8988T (cell line): ENCODE measurements at regions not wholly inside any gene's neighbourhood (a gene's known extent, or its start where the extent isn't known, plus 50 kb on each side); places are given as distances from the start of the nearest gene placed in this dataset.
"Not testable (repeated sequence)": the region's sequence is repeated elsewhere in the genome, so short reads cannot be mapped to it uniquely, and the experiment has no call there.

Experiments used
- DNase-seq: peaks from one replicate; pipeline ENCODE4 v3.0.0; 2011

GRCh38 chr1:213324859-213325258 is 273.8 kb downstream of the RPS6KC1 start:
- DNase-seq = no peak

DNA sequence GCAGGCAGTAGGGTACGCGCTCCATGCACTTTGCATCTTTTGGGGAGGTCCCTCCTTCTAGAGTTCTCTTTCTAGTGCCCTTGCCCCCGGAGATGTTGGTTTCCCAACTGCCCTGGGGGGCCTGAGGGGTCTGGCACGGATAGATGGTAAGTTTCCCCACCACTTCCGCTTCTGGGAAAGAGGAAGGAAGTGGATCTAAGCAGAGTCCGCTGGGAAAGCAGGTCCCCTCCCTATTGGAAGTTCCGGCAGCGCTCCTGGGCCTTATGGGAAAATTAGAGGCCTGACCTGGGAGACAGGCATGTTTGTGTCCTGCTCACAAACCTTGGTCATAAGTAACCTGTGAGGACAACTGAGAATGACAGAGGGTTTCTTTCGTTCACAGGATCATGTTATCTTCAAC is 274.4 kb downstream of the RPS6KC1 start:
- no peak for DNase-seq

- DNase-seq = no peak
Measured at GRCh38 chr1:213326281-213327016, 275.4 kb downstream of the RPS6KC1 start.

DNA sequence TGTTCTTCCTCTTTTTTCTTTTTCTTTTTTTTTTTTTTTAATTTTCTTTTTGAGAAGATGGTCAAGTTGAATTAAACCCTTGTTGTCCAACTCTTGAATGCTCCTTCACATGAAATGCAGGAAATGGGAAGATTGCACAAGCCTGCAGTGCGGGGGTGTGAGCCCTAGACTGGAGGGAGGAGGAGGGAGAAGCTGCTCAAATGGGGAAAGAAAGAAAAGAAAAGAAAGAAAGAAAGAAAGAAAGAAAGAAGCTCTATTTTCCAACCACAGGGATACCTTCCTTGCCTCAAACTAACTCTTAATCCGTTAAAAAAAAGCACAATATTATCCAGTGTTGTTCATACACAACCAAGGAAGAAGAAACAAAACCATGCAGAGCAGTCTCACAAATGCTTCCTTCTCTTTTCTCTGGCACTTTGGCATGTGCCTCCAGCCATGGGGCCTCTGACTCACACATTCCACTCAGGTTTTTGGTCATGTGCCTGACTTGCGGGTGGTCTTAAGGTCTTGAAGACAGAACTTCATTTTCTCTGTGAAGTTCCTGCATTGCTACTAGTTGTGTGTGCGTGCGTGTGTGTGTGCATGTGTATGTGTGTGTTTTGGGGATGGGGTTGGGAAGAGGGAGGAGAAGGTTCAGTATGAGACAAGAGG is 276.1 kb downstream of the RPS6KC1 start:
- no peak for DNase-seq

DNA sequence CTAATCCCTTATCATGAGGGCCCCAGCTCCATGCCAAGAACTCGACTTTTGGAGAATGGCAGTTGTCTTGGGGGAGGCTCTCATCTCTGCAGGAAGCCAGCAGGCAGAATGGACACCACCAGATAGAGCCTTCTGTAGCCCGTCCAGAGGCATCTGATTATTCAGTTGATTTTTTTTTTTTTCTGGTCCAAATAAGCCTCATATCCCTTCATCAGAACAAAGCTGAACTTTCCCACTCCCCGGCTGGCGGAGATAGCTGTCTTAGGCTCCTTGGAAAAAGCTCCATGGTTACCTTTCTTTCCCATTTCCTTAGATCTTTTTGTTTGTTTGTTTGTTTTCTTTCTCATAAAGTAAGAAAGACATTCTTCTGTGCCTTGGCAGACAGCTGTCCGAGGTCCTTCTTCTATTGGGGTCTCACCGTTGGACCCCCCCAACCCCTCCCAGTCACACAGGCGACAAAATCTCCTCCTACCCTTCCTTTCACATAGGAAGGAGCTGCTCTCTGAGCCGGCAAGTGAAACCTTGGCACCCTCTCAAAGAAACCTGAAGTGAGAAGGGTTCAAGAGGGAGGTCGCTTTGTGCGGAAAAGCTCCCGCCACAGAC is 278.5 kb downstream of the RPS6KC1 start:
- no peak for DNase-seq

GRCh38 chr1:213330281-213330680 is 279.2 kb downstream of the RPS6KC1 start:
- DNase-seq = no peak

- DNase-seq = no peak
Measured at GRCh38 chr1:213331631-213332175, 280.7 kb downstream of the RPS6KC1 start.

GRCh38 chr1:213332491-213332890 is 281.4 kb downstream of the RPS6KC1 start:
- DNase-seq = no peak

DNA sequence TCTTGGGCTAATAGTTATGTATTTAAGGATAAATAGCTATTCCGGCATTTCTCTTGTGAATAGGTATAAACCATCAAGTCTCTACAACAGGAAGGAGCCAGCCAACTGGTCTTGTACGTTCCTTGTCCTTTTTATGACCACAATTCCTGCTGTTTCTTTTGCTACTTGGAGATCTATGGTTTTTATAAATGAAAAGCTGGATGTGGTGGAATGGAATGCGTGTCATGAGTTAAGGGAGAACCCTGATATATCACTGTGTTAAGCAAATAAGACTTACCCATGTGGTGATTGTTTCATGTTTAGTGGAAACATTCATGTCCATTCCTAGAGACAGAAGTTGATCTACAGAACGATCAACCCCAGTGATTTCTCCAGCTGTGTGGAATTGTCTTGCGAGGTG is 282.1 kb downstream of the RPS6KC1 start:
- DNase-seq = no peak

DNA sequence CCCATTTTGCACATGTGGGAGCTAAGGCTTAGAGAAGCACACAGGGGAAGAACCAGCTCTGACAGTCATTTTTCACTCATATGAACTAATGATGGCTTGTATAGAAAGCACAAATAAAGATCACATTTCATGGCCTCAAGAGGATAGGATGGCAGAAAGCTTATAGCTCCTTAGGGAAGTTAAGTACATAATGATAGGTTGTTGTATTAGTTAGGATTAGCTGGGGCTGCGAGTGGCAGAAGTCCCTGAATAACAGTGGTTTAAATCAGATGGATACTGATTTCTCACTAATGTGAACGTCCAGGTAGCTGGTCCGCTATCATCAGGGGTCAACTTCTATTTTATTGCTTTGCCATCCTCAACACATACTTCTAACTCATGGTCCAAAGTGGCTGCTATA is 284.0 kb downstream of the RPS6KC1 start:
- DNase-seq = no peak

GRCh38 chr1:213337025-213337678 is 286.1 kb downstream of the RPS6KC1 start:
- no peak for DNase-seq

- no peak for DNase-seq
Measured at GRCh38 chr1:213340593-213340992, 289.6 kb downstream of the RPS6KC1 start.

GRCh38 chr1:213345621-213346020 is 294.6 kb downstream of the RPS6KC1 start:
- no peak for DNase-seq

DNA sequence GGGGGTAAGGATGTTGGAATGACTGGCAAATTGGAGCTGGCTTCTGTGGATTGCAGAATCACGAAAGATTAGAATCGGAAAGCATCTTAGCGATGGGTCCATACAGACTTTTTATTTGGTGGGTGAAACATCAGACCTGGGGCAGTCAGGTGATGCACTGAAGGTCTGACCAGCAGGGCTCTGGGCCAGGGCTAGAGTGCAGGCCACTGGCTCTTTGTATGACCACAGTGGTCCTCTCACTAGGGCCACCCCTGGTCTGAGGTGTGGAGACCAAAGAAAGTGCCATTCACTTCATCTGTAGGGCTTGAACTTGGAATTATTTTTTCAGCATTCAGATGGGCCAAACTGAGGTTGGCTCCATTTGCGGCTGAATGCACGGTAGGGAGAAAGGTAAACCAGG is 306.4 kb downstream of the RPS6KC1 start:
- no peak for DNase-seq

DNA sequence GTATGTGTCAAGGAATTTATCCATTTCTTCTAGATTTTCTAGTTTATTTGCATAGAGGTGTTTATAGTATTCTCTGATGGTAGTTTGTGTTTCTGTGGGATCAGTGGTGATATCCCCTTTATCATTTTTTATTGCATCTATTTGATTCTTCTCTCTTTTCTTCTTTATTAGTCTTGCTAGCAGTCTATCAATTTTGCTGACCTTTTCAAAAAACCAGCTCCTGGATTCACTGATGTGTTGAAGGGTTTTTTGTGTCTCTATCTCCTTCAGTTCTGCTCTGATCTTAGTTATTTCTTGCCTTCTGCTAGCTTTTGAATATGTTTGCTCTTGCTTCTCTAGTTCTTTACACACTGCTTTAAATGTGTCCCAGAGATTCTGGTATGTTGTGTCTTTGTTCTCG is 307.3 kb downstream of the RPS6KC1 start:
- DNase-seq = not testable (repeated sequence)

DNA sequence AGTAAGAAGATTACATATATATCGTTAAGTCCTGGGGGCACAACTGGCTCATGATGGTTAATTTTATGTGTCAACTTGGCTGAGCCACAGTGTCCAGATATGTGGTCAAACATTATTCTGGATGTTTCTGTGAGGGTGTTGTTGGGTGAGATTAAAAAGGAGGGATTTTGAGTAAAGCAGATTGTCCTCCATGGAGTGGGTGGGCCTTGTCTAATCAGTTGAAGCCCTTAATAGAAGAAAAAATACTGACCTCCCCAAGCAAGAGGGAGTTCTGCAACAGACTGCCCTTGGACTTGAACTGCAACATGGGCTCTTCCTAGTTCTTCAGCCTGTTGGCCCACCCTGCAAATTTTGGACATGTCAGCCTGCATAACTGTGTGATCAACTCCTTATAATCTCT is 311.6 kb downstream of the RPS6KC1 start:
- DNase-seq = no peak

DNA sequence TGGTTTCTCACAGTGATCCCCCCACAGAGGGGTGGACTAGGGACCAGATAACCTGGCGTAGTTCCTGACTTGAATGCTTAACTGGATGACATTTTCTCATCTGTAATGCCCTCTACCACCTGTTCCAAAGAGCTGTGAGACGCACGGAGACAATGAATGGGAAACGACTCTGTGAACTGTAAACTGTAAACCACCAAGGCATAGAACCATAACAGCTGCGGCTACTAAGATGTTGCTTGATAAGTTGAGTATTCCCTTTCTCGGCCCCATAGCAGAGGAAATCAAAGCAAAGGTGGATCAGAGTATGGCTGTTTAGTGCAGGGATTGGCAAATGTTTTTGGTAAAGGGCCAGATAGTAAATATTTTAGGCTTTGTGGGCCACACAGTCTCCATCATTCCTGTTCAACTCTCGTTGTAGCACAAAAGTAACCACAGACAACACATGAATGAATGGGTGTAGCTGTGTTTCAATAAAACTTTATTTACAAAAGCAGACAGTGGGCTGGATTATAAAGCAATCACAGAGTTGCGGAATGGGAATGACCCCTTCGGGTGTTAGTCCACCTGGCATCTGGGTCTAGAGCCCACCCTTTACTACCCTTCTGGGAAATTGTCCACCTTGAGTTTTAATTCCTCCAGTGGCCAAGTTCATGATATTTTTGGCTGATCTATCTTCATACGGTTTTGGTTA is 315.2 kb downstream of the RPS6KC1 start:
- DNase-seq = no peak

DNA sequence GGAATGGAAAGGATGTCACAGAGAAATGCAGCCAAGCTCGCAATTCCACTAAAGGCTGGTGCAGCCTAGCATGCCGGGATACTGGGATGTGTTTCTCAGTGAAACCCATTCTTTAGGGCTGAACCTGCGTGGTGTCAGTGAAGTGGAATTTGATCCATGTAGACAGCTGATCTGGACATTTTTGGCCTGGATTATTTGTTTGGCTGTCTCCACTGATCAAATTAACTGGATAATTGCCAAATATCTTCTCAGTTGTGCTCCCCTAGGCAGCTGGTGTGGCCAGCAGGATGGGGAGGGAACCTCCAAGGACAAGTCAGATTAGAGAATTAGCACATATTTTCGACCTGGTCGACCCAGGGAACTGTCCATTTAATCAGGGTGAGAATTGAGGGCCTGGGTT is 318.4 kb downstream of the RPS6KC1 start:
- no peak for DNase-seq

DNA sequence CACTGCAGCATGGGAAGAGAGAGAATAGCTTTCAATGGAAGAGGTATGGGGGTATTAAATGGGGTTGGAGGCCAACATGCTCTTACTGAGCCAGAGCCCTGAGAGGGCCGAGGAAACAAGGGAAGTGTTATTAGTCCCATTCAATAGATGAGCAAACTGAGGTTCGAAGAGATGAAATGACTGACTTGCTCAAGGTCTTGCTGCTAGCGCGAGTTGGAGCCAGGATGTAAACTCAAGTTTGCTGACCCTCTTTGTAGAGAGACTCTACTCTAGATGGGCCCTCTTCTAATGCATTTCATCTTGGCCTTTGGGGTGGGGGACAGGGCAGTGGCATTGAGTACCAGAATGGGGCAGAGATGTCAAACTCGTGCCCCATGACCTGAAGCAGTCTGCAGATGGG is 319.5 kb downstream of the RPS6KC1 start:
- no peak for DNase-seq

GRCh38 chr1:213371525-213371846 is 320.4 kb downstream of the RPS6KC1 start:
- DNase-seq = no peak

GRCh38 chr1:213371847-213372619 is 321.0 kb downstream of the RPS6KC1 start:
- no peak for DNase-seq

DNA sequence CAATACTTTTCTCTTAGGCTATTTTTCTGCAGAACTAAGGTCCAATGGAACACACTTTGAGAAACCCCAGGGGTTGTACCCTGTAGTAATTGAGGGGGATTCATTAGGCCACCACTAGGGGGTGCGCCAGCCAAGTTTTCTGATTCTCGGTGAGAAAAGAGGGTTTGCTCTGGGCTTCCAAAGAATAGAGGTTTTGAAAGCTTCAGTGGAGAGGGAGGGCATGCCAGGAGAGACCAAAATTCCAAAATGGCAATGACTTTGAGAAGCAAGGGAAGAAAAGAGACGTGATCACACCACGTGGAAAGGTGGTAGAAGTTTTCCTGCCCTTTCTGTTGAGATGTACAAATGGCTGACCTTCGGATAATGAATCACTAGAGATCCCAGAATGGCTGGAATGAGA is 323.3 kb downstream of the RPS6KC1 start:
- DNase-seq = peak; percentile 35
